GM04504 (cell line): ENCODE measurements at regions not wholly inside any gene's neighbourhood (a gene's known extent, or its start where the extent isn't known, plus 50 kb on each side); places are given as distances from the start of the nearest gene placed in this dataset.
A peak's percentile ranks its signal among the peaks of the same experiment; 100 is the strongest.
"Not testable (repeated sequence)": the region's sequence is repeated elsewhere in the genome, so short reads cannot be mapped to it uniquely, and the experiment has no call there.

ENCODE experiments used
- DNase-seq: peaks from one replicate; pipeline ENCODE4 v3.0.0-alpha.2; 2012; ENCODE audit warnings: low read depth

DNA sequence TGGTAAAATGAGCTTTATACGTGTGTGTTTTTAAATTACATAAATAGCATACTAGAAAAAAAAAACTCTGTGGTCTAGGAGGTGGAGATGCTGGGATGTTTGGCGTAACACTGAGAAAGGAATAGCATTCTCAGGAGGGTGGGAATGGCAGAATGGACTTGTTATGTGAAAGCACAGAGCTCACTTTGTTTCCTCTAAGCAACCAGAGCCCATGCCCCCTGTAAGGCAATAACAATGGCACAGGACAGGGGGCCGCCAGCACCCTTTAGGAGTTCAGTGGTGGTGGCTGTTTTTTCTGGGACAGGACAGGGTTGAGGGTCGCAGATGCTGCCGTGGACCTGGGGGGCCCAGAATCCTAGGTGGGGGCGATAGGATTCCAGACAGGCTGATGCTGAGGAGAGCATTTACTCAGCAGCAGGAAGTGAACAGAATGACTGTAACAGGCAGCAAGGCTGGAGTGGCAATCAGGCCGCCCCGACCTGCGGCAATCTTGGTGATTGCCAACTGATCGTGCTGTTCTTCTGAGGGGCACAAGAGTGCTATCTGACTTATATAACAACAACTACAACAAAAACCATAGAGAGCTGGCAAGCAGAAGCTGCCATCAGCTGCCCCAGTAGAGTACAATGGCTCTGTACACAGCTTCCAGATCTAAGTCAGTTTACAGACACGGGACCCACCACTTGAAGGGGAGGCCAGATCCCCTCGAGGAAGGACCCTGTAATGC, 160.4 kb downstream of the UACA start:
- DNase-seq: no peak

- DNase-seq: no peak
Observed at GRCh38 chr15:70602281-70602680, 161.1 kb downstream of the UACA start.

DNA sequence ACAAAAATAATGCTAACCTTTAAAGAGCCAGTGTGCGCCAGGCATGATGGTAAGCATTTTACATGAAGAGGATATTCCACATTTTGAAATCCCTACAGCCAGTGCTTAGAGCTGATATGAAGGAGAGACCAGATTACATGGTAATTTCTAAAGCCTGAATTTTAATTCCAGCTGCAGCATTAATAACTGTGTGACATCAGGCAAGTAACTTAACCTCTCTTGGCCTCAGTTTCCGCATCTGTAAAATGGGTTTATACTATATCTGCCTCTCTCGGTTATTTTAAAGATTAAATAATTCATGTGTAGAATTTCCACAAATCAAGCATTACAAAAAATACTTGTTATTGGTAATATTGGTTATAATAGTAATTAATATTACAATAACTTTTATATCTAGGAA, 165.4 kb downstream of the UACA start:
- DNase-seq: no peak

GRCh38 chr15:70597056-70597603, 166.2 kb downstream of the UACA start:
- no peak for DNase-seq

DNA sequence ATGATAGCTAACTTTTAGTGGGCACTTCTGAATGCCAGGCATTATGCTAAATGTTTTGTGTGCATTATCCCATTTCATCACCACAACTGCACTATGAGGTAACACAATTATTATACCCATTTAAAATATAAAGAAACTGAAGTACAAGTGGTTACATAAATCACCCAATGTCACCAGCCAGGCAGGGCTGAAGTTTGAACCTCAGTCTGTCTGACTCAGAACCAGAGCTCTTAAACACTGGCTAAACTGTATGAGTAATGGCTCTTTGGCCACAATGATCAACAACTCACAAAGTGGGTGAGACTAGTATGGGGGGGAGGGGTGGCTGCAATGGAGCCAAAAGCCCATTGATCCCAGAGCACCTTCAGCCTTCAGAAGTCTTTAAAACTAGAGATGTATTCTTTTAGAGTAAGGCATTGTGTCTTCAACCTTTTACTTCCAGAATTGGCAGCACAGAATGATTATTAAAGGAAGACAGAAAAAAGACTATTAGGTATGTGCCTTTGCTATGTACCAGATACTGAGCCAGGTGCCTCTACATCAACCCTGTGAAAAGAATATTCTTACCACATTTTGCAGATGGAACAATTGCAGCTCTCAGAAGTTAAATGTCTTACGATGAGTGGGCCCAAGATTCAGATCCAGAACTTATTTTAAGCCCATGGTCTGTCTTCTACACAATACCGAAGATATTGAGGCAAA, 166.9 kb downstream of the UACA start:
- peak; percentile 65 for DNase-seq

DNA sequence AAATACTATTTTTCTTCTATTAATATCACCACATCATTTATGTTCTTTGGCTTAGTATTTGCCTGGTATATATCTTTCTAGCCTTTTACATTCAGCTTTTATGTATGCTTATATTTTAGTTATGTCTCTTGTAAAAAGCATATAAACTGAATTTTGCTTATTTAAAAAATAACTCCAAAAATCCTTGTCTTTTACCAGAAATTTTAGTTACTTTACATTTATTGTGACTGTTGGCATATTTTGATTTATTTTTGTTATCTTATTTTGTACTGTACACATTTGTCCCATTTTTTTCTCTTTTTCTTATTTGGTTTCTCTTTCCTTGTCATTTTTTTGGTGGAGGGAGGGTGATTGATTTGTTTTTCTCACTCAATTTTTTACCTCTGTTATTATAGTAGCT, 169.6 kb downstream of the UACA start:
- DNase-seq: no peak

- DNase-seq: no peak
Observed at GRCh38 chr15:70589728-70590127, 173.6 kb downstream of the UACA start.

- DNase-seq: peak; percentile 59
Observed at GRCh38 chr15:70589221-70589620, 174.1 kb downstream of the UACA start.

- no peak for DNase-seq
Observed at GRCh38 chr15:70588613-70589012, 174.7 kb downstream of the UACA start.

DNA sequence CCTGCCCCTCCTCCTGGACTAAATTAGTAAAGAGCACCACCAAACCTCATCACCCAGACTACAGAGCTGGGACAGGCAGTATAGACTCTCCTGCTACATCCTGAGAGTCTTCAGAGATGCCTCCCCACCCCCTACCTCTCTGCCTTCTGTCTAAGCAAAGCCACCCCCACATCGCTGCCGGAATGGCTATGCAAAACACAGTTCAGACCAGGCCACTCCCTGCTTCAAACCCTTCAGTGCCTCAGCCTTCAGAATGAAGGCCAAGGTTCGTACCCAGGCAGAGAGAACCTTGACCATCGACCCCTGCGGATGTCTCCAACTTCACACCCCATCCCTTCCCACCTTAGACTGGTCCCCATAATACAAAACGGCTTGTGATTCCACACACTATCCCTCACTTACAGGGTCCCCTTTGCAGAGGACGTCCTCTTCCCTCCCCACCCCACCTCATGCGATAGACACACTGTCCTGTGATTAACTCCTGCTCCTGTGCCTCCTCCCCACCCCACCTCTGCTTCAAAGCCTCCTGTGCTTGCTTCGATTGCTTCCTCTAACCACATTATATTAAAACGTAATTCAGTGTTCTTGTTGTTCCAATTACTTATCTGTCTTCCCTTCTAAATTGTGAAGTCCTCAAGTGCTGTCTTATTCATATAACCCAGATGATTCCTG, 175.3 kb downstream of the UACA start:
- no peak for DNase-seq

- DNase-seq: not testable (repeated sequence)
Observed at GRCh38 chr15:70587012-70587634, 176.2 kb downstream of the UACA start.

GRCh38 chr15:70586241-70586640, 177.1 kb downstream of the UACA start:
- no peak for DNase-seq

DNA sequence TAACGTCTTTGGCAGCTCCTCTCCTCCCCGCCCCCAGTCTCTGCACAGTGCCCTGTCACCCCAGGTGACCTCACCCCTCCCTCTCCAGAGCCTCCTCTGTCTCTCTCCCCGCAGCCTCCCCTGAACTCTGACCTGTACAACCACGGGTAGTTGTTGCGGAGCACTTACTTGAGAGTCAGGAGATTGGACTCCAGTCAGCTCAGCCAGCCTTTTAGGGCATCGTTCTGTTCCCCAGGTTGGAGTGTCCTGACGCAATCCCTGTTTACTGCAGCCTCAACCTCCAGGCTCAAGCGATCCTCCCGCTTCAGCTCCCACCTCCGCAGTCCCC, 177.7 kb downstream of the UACA start:
- no peak for DNase-seq

DNA sequence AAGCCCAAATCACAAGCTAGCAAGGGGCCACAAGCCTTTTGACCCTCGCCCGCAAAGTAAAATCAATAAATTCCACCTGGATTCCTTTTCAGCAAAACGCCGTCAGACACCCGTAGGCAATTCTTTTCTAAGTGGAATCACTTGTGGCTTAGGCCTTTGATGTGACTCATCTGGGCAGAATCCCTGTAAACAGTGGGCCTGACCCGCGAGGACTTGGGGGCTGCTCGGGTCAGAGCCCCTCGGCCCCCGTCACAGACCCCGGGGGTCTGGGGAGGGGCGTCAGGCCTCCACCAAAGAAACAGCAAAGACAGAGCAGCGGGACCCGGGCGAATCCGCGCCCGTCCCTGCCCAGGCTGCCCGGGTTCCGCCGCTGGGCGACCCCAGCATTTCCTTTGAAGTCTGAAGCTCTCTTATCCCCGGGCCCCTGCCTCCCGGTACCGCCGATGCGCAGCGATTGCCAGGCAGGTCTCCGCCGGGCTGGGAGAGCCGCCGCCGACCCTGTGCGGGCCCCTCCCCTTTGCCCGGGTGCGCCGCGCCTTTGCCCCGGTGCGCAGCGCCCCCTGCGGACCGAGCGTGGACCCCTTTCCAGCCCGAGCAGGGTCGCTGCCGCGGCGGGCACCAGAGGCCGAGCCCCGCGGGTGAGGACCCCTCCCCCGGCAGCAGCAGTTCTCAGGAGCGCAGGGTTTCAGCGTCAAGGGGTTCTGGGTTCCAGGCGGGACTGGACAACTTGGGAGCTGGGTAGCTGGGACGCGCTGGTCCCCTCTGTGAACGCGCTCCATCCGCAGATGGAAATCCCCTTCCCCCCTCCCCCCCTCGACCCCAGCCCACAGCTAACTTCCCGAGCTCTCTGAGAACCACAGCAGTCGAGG, 178.3 kb downstream of the UACA start:
- DNase-seq: no peak

DNA sequence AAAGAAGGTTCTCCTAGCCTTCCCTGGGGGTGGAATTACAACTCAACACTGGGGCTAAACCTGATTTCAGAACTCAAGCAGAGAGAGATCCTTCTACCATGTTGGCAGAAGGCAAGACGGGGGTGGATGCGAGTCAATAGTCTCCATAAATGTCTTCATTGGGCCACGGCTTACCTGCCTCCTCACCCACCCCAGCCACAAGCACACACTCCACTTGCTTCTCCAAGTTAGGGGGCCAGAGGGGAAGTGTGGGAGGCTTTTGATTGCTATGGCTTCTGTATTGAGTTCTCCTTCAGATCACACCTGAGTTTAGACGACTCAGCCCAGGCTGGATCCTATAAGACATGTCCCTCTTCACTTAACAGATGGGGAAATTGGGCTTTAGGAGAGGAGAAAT, 178.9 kb downstream of the UACA start:
- no peak for DNase-seq

GRCh38 chr15:70583006-70583405, 180.4 kb downstream of the UACA start:
- no peak for DNase-seq

DNA sequence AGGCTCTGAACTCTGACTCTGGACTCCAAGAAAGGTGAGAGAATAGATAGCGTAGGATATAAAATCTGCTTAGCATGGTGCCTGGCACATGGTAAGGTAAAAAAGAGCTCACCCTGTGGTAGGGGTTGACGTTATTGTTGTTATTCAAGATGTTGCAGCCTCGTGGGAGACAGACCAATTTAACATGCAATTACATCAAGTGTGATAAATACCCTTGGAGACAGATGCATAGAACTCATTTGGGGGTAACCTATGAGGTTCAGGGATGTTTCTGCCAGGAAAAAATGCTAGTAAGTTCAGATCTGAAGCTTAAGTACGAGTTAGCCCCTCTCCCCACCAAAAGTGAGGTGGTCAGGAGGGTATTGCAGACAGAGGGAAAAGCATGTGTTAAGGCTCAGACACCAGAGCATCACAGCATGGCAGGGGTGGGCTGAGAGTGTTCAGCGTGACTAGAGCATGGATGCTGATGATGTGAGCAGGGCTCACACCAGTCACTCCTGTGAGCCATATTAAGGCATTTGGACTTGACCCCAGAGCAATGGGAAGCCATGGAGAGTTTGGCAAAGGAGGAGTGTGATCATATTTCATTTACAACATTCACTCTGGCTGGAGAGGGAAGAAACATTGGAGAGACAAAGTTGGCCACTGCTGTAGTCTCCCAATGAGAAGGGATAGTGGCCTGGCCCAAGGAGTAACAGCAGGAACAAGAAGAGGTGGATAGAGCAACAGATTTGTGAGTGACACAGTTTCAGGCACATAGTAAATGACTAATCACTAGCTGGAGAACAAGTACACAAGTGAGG, 181.0 kb downstream of the UACA start:
- peak; percentile 63 for DNase-seq

DNA sequence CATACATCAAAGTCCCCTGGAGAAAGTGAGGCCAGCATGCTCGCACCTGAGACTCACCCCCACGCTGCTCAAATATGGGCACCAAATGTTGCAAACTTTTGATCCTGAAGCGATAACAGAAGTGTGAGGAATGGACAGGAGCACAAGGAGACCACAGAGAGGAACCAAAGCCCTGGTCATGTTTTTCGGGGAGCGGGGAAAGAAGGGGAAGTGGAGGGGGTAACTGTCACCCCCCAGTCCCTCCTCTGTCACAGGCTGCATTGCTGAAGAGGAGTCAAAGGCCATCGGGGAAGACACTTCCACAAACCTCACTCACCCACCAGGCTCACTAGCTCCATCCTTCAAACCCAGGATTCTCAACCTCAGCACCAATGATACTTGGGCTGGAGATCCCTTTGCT, 182.4 kb downstream of the UACA start:
- no peak for DNase-seq

DNA sequence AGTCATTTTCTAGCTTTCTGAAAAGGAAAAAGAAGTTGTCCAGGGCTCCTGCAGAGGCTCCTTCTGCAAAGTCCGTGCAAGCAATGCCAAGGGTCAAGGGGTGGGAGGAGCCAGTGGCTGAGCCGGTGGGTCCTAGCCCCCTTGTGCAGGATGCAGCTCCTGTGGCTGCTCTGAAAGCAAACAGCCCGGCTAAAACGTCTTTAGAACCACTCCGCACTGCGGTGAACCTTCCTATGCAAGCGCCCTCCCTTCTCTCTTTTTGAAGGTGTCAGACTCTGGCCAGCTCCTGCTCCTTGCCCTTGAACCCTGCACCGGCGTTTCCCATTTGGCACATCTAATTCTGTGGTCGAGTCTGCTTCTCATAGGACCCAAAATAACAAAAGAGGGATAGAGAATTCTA, 183.1 kb downstream of the UACA start:
- DNase-seq: no peak

- DNase-seq: no peak
Observed at GRCh38 chr15:70579766-70580165, 183.6 kb downstream of the UACA start.

GRCh38 chr15:70578196-70578595, 185.2 kb downstream of the UACA start:
- no peak for DNase-seq
